HG03045 (cell line): ENCODE measurements at regions not wholly inside any gene's neighbourhood (a gene's known extent, or its start where the extent isn't known, plus 50 kb on each side); places are given as distances from the start of the nearest gene placed in this dataset.
"Not testable (repeated sequence)": the region's sequence is repeated elsewhere in the genome, so short reads cannot be mapped to it uniquely, and the experiment has no call there.

Experiments used
- ATAC-seq: cut with Tn5 transposase; IDR thresholded peaks from one replicate; pipeline ENCODE4 v1.9.1; 2021; ENCODE audit warnings: mild to moderate bottlenecking, moderate library complexity; ENCODE audit not compliant: unreplicated experiment

- no peak for ATAC-seq
These were observed 100.7 kb upstream of the LMCD1 start for GRCh38 chr3:8400911-8401310.

GRCh38 chr3:8403996-8404395, 97.6 kb upstream of the LMCD1 start:
- ATAC-seq = no peak

- no peak for ATAC-seq
These were observed 96.5 kb upstream of the LMCD1 start for GRCh38 chr3:8405144-8405543.

DNA sequence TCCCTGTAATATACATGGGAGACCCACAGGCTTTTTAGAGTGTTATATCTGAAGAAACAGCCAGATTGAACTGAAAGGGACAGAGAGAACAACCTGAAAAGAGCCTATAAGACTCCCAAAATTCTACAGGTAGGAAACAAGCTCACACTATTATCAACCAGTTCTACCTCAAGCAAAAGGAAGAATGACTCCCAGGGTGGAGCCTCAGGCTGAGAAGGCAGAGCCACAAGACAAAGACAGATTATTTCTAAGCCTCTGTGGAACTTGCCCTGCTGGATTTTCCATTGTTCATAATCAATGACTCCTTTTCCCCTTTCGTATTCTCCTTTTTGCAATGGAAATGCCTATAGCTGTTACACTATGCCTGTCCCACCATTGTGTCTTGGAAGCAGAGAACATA, 95.1 kb upstream of the LMCD1 start:
- ATAC-seq = no peak

DNA sequence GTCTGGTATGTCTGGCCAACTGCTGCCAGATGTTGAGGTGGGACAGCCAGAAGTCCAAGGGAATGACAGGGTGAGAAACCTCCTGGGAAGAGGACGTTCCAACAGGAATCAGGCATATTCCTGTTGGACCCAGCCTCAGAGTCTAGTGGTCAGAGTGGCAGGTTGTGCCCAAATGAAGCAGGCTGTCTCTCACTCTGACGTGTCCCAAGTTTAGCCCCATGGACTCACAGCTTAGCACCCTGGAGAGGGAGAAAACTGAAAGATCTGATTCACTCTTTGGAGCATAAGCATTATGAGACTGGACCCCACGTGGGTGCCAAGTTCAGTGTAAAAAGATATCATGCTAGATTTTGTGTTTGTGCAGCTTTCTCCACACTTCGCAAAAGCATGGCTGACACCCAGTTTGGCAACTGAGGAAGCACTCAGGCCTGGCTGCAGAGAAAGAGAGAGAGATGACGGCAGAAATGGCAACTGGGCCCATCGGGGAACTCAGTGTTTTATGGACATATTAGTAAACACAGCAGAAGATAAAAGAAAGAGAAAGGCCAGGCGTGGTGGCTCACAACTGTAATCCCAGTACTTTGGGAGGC, 88.2 kb upstream of the LMCD1 start:
- no peak for ATAC-seq

DNA sequence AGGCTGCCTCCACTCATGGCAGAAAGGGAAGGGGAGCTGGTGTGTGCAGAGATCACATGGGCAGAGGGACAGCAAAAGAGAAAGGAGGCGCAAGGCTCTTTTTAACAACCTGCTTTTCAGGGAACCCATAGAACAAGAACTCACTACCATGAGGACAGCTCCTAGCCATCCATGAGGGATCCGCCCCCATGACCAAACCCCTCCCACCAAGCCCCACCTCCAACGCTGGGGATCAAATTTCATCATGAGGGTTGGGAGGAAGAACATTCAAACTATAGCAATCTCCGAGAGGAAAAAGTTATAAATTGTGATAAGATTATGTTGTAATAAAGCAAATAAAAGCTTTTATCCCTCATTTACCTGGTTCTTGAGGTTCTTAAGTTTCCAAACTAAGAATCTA, 84.7 kb upstream of the LMCD1 start:
- ATAC-seq = no peak

- ATAC-seq = no peak
These were observed 81.0 kb upstream of the LMCD1 start for GRCh38 chr3:8420612-8421011.

GRCh38 chr3:8421267-8421666, 80.4 kb upstream of the LMCD1 start:
- ATAC-seq = no peak

DNA sequence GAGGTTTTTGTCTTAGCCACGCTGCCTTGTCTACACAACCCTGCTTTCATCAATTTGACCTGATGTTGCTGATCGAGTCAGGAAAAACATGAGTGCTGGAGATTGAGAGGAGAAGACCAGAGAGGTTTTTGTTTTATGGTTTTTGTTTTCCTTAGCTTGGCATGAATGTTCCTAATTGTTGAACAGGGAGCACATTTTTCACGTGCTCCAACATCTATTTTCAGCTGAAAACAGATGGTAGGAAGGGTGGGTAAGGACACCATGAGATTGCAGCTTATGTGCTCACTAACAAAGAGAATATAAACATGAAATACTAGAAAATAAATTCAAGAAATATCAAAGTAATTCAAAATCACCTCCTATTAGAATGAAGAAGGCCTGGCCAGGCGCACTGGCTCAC, 79.9 kb upstream of the LMCD1 start:
- no peak for ATAC-seq

GRCh38 chr3:8423307-8423706, 78.3 kb upstream of the LMCD1 start:
- no peak for ATAC-seq

DNA sequence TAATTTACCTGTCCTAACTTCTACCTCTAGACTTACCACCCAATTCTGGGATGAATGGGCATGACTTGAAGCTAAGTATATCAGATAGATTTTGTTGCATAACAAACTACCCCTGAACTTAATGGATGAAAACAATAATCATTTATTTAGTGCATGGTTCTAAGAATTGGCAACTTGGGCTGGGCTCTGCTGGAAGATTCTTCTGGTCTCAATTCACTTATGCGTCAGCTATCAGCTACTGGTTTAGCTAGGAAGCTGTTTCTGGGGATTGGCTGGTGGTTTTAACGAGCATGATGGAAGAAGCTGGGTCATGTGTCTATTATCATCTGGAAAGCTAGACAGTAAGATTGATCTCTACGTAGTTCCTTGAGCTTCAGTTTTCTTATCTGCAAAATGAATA, 77.3 kb upstream of the LMCD1 start:
- ATAC-seq = no peak

- no peak for ATAC-seq
These were observed 64.8 kb upstream of the LMCD1 start for GRCh38 chr3:8436661-8437287.

DNA sequence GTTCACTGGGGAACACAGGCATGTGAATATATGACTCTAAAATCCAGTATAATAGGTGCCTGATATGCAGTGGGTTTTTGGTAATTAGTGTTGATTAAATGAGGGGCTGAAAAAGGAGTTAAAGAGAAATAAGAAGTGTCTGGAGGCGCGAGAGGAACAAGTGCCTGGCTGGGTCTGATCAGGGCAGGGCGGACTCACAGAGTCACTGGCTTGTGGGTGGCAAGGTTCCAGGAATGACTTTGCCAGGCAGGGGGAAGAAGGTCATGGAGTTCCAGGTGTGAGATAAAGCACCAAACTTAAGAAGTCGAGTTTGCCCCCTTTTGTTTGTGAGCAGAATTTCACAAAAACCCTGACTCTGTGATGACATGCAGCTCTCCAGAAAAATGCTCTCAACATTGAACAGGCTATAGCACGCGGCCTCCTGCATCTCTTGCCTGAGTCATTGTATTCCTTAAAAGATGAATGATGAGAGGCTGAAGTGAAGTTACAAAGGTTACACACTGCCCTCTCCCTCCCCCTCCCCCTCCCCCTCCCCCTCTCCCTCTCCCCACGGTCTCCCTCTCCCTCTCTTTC, 63.0 kb upstream of the LMCD1 start:
- no peak for ATAC-seq

DNA sequence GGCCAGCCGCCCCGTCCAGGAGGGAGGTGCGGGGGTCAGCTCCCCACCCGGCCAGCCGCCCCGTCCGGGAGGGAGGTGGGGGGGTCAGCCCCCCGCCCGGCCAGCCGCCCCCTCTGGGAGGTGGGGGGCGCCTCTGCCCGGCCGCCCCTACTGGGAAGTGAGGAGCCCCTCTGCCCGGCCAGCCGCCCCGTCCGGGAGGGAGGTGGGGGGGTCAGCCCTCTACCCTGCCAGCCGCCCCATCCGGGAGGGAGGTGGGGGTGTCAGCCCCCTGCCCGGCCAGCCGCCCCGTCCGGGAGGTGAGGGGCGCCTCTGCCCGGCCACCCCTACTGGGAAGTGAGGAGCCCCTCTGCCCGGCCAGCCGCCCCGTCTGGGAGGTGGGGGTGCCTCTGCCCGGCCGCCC, 61.5 kb upstream of the LMCD1 start:
- not testable (repeated sequence) for ATAC-seq

DNA sequence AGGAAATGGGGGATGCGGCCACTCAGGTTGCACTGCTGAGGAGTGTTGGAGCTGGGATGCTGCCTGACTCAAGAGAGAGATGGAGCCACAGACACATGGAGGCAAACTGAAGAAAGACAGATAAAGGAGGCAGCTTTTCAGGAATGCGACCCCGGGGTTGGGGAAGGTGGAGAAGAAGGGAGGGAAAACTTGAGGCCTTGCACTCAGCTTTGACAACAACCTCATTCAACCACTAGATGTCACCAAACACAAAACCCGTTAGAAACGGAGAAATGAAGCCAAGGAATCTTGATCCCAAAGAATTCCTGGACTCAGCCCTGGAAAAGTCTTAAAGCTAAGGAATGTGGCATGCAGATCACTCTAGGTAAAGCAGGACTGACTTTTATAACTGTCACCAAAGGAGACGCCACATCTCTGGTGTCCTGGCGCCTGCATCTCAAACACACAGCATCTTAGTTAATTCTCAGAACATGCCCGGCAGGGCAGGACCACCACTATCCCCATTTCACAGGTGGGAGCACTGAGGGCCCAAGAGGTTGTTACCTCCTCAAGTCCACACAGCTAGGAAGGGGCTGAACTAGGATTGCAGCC, 59.6 kb upstream of the LMCD1 start:
- ATAC-seq = no peak

DNA sequence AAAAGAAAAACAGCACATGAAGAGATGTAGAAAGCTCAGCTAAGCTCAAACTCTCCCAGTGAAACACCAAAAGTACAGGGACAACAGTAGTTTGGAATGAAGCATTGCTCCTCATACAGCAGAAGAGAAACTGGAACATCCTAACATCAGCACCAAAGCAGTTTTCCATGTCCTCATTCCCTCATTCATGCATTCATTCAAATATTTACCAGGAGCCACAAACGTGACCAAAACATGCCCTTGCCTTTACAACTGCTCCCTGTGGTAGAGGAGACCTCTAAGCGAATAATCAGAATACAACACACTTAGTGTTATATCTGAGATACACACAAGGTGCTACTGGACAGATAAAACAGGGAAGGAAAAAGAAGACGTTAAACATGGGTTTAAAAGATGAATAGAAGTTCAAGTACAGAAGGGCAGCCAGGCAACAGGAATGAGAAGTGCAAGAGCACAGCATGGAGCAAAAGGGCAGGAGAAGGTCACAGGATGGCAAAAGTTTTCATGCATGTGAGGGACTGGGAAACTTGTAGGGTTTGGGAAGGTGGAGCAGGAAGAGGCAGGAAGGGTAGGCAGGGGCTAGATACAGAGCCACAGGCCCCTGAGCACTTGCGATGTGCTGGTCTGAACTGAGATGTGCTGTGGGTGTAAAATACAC, 58.5 kb upstream of the LMCD1 start:
- no peak for ATAC-seq

DNA sequence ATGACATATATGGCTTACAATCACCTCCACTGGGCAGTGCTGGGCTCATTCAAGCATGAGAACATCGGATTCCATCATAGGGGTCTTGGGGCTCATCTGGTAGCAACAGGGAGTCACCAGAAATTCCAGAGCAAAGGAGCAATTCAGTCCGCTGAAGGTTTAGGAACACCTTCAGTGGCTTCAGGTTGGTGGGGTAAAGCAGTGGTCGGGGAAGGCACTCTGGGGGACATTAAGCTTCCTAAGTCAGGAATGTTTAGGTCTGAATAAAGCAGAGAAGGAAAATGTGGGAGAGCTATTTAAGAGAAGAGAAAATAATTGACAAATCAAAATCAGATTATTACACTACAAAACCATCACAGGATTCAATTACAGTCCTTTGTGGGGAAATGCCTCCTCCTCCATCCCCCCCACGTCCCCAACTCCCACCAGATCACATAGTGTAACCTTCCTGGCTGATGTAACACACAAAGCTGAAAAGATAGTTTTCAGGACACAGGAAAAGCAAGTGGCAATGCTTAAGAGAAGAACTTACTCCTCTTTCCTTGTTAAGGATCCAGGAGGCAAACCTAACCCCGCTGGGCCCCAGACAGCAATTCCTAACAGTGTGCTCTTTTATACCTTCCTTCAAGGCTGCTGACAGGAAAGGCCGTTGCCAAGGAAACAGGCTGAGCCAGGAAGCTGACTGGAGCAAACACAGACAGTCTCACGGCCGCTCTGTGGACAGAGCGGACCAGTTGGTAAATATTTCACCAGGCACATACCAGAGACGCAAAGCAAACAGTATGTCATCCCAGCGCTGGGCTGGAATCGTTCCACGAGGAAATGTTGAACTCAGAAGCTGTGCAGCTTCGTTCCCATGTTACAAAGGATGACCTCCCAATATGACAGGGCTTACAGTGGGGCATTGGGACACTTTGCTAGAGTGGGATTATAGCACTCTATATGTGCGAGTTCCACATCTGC, 57.5 kb upstream of the LMCD1 start:
- ATAC-seq = no peak

DNA sequence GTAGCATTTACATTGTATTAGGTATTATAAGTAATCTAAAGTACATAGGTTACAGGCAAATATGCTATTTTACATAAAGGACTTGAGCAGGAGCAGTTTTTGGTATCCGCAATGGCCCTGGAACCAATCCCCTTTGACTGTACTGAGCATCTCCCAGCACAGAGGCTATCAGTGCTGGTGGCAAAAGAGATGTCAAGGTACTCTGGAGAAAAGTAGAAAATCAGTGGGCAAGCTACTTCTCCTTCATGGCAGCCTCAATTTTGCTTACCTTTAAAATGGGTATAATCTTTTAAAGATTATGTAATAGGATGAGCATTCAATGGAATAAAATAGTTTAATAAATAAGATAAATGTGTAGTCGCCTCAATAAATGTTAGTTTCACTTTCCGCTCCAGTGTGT, 56.7 kb upstream of the LMCD1 start:
- no peak for ATAC-seq

GRCh38 chr3:8445861-8446260, 55.8 kb upstream of the LMCD1 start:
- no peak for ATAC-seq

DNA sequence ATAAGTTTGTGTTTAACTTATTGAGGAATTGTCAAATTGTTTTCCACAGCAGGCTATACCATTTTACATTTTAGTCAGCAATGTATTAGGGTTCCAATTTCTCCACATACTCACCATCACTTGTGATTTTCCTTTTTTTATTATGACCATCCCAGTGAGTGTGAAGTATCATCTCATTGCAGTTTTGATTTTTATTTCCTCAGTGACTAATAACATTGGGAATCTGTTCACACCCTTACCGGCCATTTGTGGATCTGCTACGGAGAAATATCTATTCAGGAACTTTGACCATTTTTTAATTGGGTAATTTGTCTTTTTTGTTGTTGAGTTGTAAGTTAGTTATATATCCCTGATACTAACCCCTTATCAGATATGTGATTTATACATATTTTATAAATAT, 54.8 kb upstream of the LMCD1 start:
- ATAC-seq = no peak

GRCh38 chr3:8450618-8451017, 51.0 kb upstream of the LMCD1 start:
- no peak for ATAC-seq
